ENCODE measurements at regions not wholly inside any gene's neighbourhood (a gene's known extent, or its start where the extent isn't known, plus 50 kb on each side); places are given as distances from the start of the nearest gene placed in this dataset.
"Not testable (repeated sequence)": the region's sequence is repeated elsewhere in the genome, so short reads cannot be mapped to it uniquely, and the experiment has no call there.

GRCh38 chr9:102486976-102487375, 508.2 kb upstream of the CYLC2 start:
- H3K36me3 ChIP-seq (ENCODE audit: control insufficient read depth in 4 of 4, insufficient read depth in 4 of 4, low read length in 3 of 4); H3K27ac ChIP-seq (ENCODE audit: insufficient read depth in 1 of 2, low read depth in 1 of 2, low read length in 2 of 2, poor library complexity in 1 of 2, severe bottlenecking in 2 of 2); DNase-seq; H3K9me3 ChIP-seq (ENCODE audit: control extremely low read depth in 1 of 5, control insufficient read depth in 4 of 5, insufficient read depth in 2 of 5, low read depth in 1 of 5, low read length in 4 of 5); H3K4me3 ChIP-seq (ENCODE audit: control insufficient read depth in 1 of 7, extremely low read depth in 1 of 7, insufficient read depth in 4 of 7, low read depth in 2 of 7, low read length in 6 of 7); POLR2A ChIA-PET; H3K4me1 ChIP-seq (ENCODE audit: control extremely low read depth in 1 of 4, control insufficient read depth in 4 of 4, insufficient read depth in 4 of 4, low read length in 3 of 4); CTCF ChIA-PET; H3K27me3 ChIP-seq (replicated peaks in 2 of 5; ENCODE audit: control insufficient read depth in 4 of 5, insufficient read depth in 5 of 5, low read length in 4 of 5): not testable (repeated sequence)
- WGBS (ENCODE audit: insufficient coverage), result 95% methylated on average over 10 of the region's 25 CpGs

- no peaks in the 10 kb centered on the region for H3K9me3 ChIP-seq (ENCODE audit: control extremely low read depth in 1 of 5, control insufficient read depth in 4 of 5, insufficient read depth in 2 of 5, low read depth in 1 of 5, low read length in 4 of 5)
- no peaks in the 10 kb centered on the region for H3K27me3 ChIP-seq (replicated peaks in 2 of 5; ENCODE audit: control insufficient read depth in 4 of 5, insufficient read depth in 5 of 5, low read length in 4 of 5)
- CTCF ChIA-PET, result no interaction called here
- H3K36me3 ChIP-seq (ENCODE audit: control insufficient read depth in 4 of 4, insufficient read depth in 4 of 4, low read length in 3 of 4), result no peaks in the 10 kb centered on the region
- POLR2A ChIA-PET, result no interaction called here
- no peaks in the 10 kb centered on the region for H3K4me1 ChIP-seq (ENCODE audit: control extremely low read depth in 1 of 4, control insufficient read depth in 4 of 4, insufficient read depth in 4 of 4, low read length in 3 of 4)
- no CpG with 5 or more reads among the region's 1 CpG for WGBS (ENCODE audit: insufficient coverage)
- H3K4me3 ChIP-seq (ENCODE audit: control insufficient read depth in 1 of 7, extremely low read depth in 1 of 7, insufficient read depth in 4 of 7, low read depth in 2 of 7, low read length in 6 of 7), result no peak overlapping the region
- H3K27ac ChIP-seq (ENCODE audit: insufficient read depth in 1 of 2, low read depth in 1 of 2, low read length in 2 of 2, poor library complexity in 1 of 2, severe bottlenecking in 2 of 2), result no peak overlapping the region
- DNase-seq, result no peak
Measured at GRCh38 chr9:102483651-102484050, 511.5 kb upstream of the CYLC2 start.

GRCh38 chr9:102482776-102483175, 512.4 kb upstream of the CYLC2 start:
- Histone ChIP-seq H3K4me3 (ENCODE audit: control insufficient read depth in 1 of 7, extremely low read depth in 1 of 7, insufficient read depth in 4 of 7, low read depth in 2 of 7, low read length in 6 of 7) (no peak overlapping the region), H3K27me3 (replicated peaks in 2 of 5; ENCODE audit: control insufficient read depth in 4 of 5, insufficient read depth in 5 of 5, low read length in 4 of 5) (no peaks in the 10 kb centered on the region), H3K4me1 (ENCODE audit: control extremely low read depth in 1 of 4, control insufficient read depth in 4 of 4, insufficient read depth in 4 of 4, low read length in 3 of 4) (no peaks in the 10 kb centered on the region), H3K36me3 (ENCODE audit: control insufficient read depth in 4 of 4, insufficient read depth in 4 of 4, low read length in 3 of 4) (no peaks in the 10 kb centered on the region), H3K9me3 (ENCODE audit: control extremely low read depth in 1 of 5, control insufficient read depth in 4 of 5, insufficient read depth in 2 of 5, low read depth in 1 of 5, low read length in 4 of 5) (no peaks in the 10 kb centered on the region), H3K27ac (ENCODE audit: insufficient read depth in 1 of 2, low read depth in 1 of 2, low read length in 2 of 2, poor library complexity in 1 of 2, severe bottlenecking in 2 of 2) (no peak overlapping the region)
- WGBS (ENCODE audit: insufficient coverage), result no CpG with 5 or more reads among the region's 1 CpG
- ChIA-PET CTCF (no interaction called here), POLR2A (no interaction called here)
- DNase-seq, result no peak

- whole genome bisulfite sequencing (ENCODE audit: insufficient coverage), result 74% methylated on average over 2 of the region's 3 CpGs
- POLR2A ChIA-PET, result no interaction called here
- Histone ChIP-seq H3K9me3 (ENCODE audit: control extremely low read depth in 1 of 5, control insufficient read depth in 4 of 5, insufficient read depth in 2 of 5, low read depth in 1 of 5, low read length in 4 of 5) (no peaks in the 10 kb centered on the region), H3K4me1 (ENCODE audit: control extremely low read depth in 1 of 4, control insufficient read depth in 4 of 4, insufficient read depth in 4 of 4, low read length in 3 of 4) (no peaks in the 10 kb centered on the region), H3K36me3 (ENCODE audit: control insufficient read depth in 4 of 4, insufficient read depth in 4 of 4, low read length in 3 of 4) (no peaks in the 10 kb centered on the region), H3K27ac (ENCODE audit: insufficient read depth in 1 of 2, low read depth in 1 of 2, low read length in 2 of 2, poor library complexity in 1 of 2, severe bottlenecking in 2 of 2) (no peak overlapping the region), H3K4me3 (ENCODE audit: control insufficient read depth in 1 of 7, extremely low read depth in 1 of 7, insufficient read depth in 4 of 7, low read depth in 2 of 7, low read length in 6 of 7) (no peak overlapping the region), H3K27me3 (replicated peaks in 2 of 5; ENCODE audit: control insufficient read depth in 4 of 5, insufficient read depth in 5 of 5, low read length in 4 of 5) (no peaks in the 10 kb centered on the region)
- no peak for DNase-seq
- CTCF ChIA-PET, result no interaction called here
Measured at GRCh38 chr9:102479191-102479590, 515.9 kb upstream of the CYLC2 start.

- Histone ChIP-seq H3K4me1 (ENCODE audit: control extremely low read depth in 1 of 4, control insufficient read depth in 4 of 4, insufficient read depth in 4 of 4, low read length in 3 of 4) (no peaks in the 10 kb centered on the region), H3K27ac (ENCODE audit: insufficient read depth in 1 of 2, low read depth in 1 of 2, low read length in 2 of 2, poor library complexity in 1 of 2, severe bottlenecking in 2 of 2) (no peak overlapping the region), H3K4me3 (ENCODE audit: control insufficient read depth in 1 of 7, extremely low read depth in 1 of 7, insufficient read depth in 4 of 7, low read depth in 2 of 7, low read length in 6 of 7) (no peak overlapping the region), H3K36me3 (ENCODE audit: control insufficient read depth in 4 of 4, insufficient read depth in 4 of 4, low read length in 3 of 4) (no peaks in the 10 kb centered on the region), H3K9me3 (ENCODE audit: control extremely low read depth in 1 of 5, control insufficient read depth in 4 of 5, insufficient read depth in 2 of 5, low read depth in 1 of 5, low read length in 4 of 5) (peaks cover 0 to 2% (median 0%) of the 10 kb centered on the region in 5 experiments), H3K27me3 (replicated peaks in 2 of 5; ENCODE audit: control insufficient read depth in 4 of 5, insufficient read depth in 5 of 5, low read length in 4 of 5) (no peaks in the 10 kb centered on the region)
- WGBS (ENCODE audit: insufficient coverage), result 100% methylated on average over 1 of the region's 2 CpGs
- ChIA-PET CTCF (no interaction called here), POLR2A (no interaction called here)
- DNase-seq, result no peak
Measured at GRCh38 chr9:102474357-102474756, 520.8 kb upstream of the CYLC2 start.

GRCh38 chr9:102469430-102469829, 525.7 kb upstream of the CYLC2 start:
- H3K4me1 ChIP-seq (ENCODE audit: control extremely low read depth in 1 of 4, control insufficient read depth in 4 of 4, insufficient read depth in 4 of 4, low read length in 3 of 4); CTCF ChIA-PET; POLR2A ChIA-PET; H3K9me3 ChIP-seq (ENCODE audit: control extremely low read depth in 1 of 5, control insufficient read depth in 4 of 5, insufficient read depth in 2 of 5, low read depth in 1 of 5, low read length in 4 of 5); H3K36me3 ChIP-seq (ENCODE audit: control insufficient read depth in 4 of 4, insufficient read depth in 4 of 4, low read length in 3 of 4); H3K27me3 ChIP-seq (replicated peaks in 2 of 5; ENCODE audit: control insufficient read depth in 4 of 5, insufficient read depth in 5 of 5, low read length in 4 of 5); H3K27ac ChIP-seq (ENCODE audit: insufficient read depth in 1 of 2, low read depth in 1 of 2, low read length in 2 of 2, poor library complexity in 1 of 2, severe bottlenecking in 2 of 2); H3K4me3 ChIP-seq (ENCODE audit: control insufficient read depth in 1 of 7, extremely low read depth in 1 of 7, insufficient read depth in 4 of 7, low read depth in 2 of 7, low read length in 6 of 7); DNase-seq: not testable (repeated sequence)
- no CpG with 5 or more reads among the region's 7 CpGs for WGBS (ENCODE audit: insufficient coverage)

- CTCF ChIA-PET, result no interaction called here
Measured at GRCh38 chr9:102461156-102461819, 533.8 kb upstream of the CYLC2 start.

More at GRCh38 chr9:102461156-102461819, 533.8 kb upstream of the CYLC2 start:
- no peaks in the 10 kb centered on the region for H3K27me3 ChIP-seq (replicated peaks in 2 of 5; ENCODE audit: control insufficient read depth in 4 of 5, insufficient read depth in 5 of 5, low read length in 4 of 5)
- no peaks in the 10 kb centered on the region for H3K36me3 ChIP-seq (ENCODE audit: control insufficient read depth in 4 of 4, insufficient read depth in 4 of 4, low read length in 3 of 4)
- H3K4me1 ChIP-seq (ENCODE audit: control extremely low read depth in 1 of 4, control insufficient read depth in 4 of 4, insufficient read depth in 4 of 4, low read length in 3 of 4), result no peaks in the 10 kb centered on the region
- no peaks in the 10 kb centered on the region for H3K9me3 ChIP-seq (ENCODE audit: control extremely low read depth in 1 of 5, control insufficient read depth in 4 of 5, insufficient read depth in 2 of 5, low read depth in 1 of 5, low read length in 4 of 5)
- no peak overlapping the region for H3K4me3 ChIP-seq (ENCODE audit: control insufficient read depth in 1 of 7, extremely low read depth in 1 of 7, insufficient read depth in 4 of 7, low read depth in 2 of 7, low read length in 6 of 7)
- POLR2A ChIA-PET, result no interaction called here
- WGBS (ENCODE audit: insufficient coverage), result 100% methylated on average over 1 of the region's 2 CpGs
- no peak overlapping the region for H3K27ac ChIP-seq (ENCODE audit: insufficient read depth in 1 of 2, low read depth in 1 of 2, low read length in 2 of 2, poor library complexity in 1 of 2, severe bottlenecking in 2 of 2)
- no peak for DNase-seq

Measured in common myeloid progenitor, CD34-positive (primary cell).